Spleen (tissue), 11 donors: ENCODE measurements at regions not wholly inside any gene's neighbourhood (a gene's known extent, or its start where the extent isn't known, plus 50 kb on each side); places are given as distances from the start of the nearest gene placed in this dataset.

Experiments used
- DNase-seq: peaks from one replicate; pipeline ENCODE4 v3.0.0-alpha.2; 2020
- H3K27ac ChIP-seq, 8 donors: fragments of 200-600 bp; sonication (generic) in 7 of 8; 1 replicate in 4 of 8; 2 replicates in 4 of 8; pipeline versions ENCODE4 v1.5.0 to v1.8.0; 2016 to 2021; ENCODE audit warnings: inconsistent platforms in 4 of 8, mild to moderate bottlenecking in 4 of 8, moderate library complexity in 1 of 8
- H3K27me3 ChIP-seq, 7 donors: fragments of 200-600 bp; sonication (generic) in 6 of 7; replicated peaks in 1 of 7; 1 replicate in 4 of 7; 2 replicates in 3 of 7; pipeline versions ENCODE4 v1.5.0 to v1.8.0; 2016 to 2021; ENCODE audit warnings: inconsistent platforms in 3 of 7, mild to moderate bottlenecking in 1 of 7
- H3K36me3 ChIP-seq, 6 donors: fragments of 200-600 bp; sonication (generic) in 5 of 6; 1 replicate in 4 of 6; 2 replicates in 2 of 6; pipeline versions ENCODE4 v1.5.0 to v1.8.0; 2016 to 2021; ENCODE audit warnings: inconsistent platforms in 2 of 6
- H3K4me1 ChIP-seq, 6 donors: fragments of 200-600 bp; sonication (generic) in 5 of 6; 1 replicate in 3 of 6; 2 replicates in 3 of 6; pipeline versions ENCODE4 v1.5.0 to v1.8.0; 2016 to 2021; ENCODE audit warnings: inconsistent platforms in 3 of 6
- H3K4me3 ChIP-seq, 8 donors: fragments of 200-600 bp; sonication (generic) in 7 of 8; 1 replicate in 4 of 8; 2 replicates in 4 of 8; pipeline versions ENCODE4 v1.5.0 to v1.8.0; 2016 to 2021; ENCODE audit warnings: inconsistent platforms in 4 of 8, mild to moderate bottlenecking in 4 of 8, moderate library complexity in 2 of 8
- H3K9me3 ChIP-seq, 8 donors: fragments of 200-600 bp; sonication (generic) in 7 of 8; 1 replicate in 4 of 8; 2 replicates in 4 of 8; pipeline versions ENCODE4 v1.5.0 to v1.8.0; 2016 to 2021; ENCODE audit warnings: inconsistent platforms in 4 of 8
- POLR2A ChIP-seq, 3 donors: fragments of 450-650 bp; IDR thresholded peaks; one replicate each; pipeline ENCODE4 v1.5.1; 2017; ENCODE audit warnings: antibody characterized with exemption in 3 of 3, mild to moderate bottlenecking in 1 of 3
- POLR2AphosphoS5 ChIP-seq, 3 donors: sonication (generic); formaldehyde crosslinking; IDR thresholded peaks; one replicate each; pipeline ENCODE4 v1.5.1; 2017; ENCODE audit warnings: antibody characterized with exemption in 3 of 3
- WGBS, 5 donors: extraction: QIAGEN DNeasy Blood & Tissue Kit in 3 of 5; methylation state at CpG; one replicate each; pipeline versions ENCODE4 v1.1.5 to v1.1.7; 2013 to 2018; 5-methylcytosine and 5-hydroxymethylcytosine counted together
- intact Hi-C: fragments of 100-400 bp; cut with DNase I; formaldehyde crosslinking; loops from one replicate; pipeline ENCODE4 v1.15.0; 2023; ENCODE audit warnings: low total_unique reads
- TF ChIP-seq, protein P1 (sequence below), 11 experiments: fragments of 200-600 bp in 7 of 11; fragments of 450-650 bp in 4 of 11; sonication (generic) in 4 of 11; IDR thresholded peaks in 8 of 11; conservative IDR thresholded peaks in 3 of 11; 1 replicate in 7 of 11; 2 replicates in 4 of 11; pipeline versions ENCODE4 v1.4.0 to v1.8.0; 2016 to 2021; ENCODE audit warnings: antibody characterized with exemption in 11 of 11, inconsistent platforms in 4 of 11, mild to moderate bottlenecking in 1 of 11
- donor health status: healthy with polysubstance abuse.
- donor health status: DM: no; HTN: no; CAD: no; lungs with moderate emphysema.
- donor health status: DM: no; HTN: no; CAD: no.
- donor health status: Bipolar disorder and iron deficiency.
- donor health status: healthy.
- donor health status: DM: no; HTN: no; CAD: no.
- donor health status: DM: yes; HTN: yes; CAD: no.

GRCh38 chr9:7606591-7606990, 193.0 kb downstream of the DMAC1 start:
- DNase-seq: no peak
- 87 to 96% (median 92%) methylated on average over 1 of the region's 1 CpG for WGBS, 5 donors
- no peaks in the 10 kb centered on the region for H3K36me3 ChIP-seq
- H3K4me3 ChIP-seq: no peak overlapping the region
- no peak overlapping the region for H3K27ac ChIP-seq
- H3K27me3 ChIP-seq: no peaks in the 10 kb centered on the region
- no peaks in the 10 kb centered on the region for H3K4me1 ChIP-seq
- H3K9me3 ChIP-seq: no peaks in the 10 kb centered on the region
- intact Hi-C loops: no loop called here
- TF ChIP-seq, protein P1, sequence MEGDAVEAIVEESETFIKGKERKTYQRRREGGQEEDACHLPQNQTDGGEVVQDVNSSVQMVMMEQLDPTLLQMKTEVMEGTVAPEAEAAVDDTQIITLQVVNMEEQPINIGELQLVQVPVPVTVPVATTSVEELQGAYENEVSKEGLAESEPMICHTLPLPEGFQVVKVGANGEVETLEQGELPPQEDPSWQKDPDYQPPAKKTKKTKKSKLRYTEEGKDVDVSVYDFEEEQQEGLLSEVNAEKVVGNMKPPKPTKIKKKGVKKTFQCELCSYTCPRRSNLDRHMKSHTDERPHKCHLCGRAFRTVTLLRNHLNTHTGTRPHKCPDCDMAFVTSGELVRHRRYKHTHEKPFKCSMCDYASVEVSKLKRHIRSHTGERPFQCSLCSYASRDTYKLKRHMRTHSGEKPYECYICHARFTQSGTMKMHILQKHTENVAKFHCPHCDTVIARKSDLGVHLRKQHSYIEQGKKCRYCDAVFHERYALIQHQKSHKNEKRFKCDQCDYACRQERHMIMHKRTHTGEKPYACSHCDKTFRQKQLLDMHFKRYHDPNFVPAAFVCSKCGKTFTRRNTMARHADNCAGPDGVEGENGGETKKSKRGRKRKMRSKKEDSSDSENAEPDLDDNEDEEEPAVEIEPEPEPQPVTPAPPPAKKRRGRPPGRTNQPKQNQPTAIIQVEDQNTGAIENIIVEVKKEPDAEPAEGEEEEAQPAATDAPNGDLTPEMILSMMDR (IDR thresholded peaks at IDR 0.05 in 8 of 11, conservative IDR thresholded peaks at IDR 0.05 in 3 of 11): no peak

DNA sequence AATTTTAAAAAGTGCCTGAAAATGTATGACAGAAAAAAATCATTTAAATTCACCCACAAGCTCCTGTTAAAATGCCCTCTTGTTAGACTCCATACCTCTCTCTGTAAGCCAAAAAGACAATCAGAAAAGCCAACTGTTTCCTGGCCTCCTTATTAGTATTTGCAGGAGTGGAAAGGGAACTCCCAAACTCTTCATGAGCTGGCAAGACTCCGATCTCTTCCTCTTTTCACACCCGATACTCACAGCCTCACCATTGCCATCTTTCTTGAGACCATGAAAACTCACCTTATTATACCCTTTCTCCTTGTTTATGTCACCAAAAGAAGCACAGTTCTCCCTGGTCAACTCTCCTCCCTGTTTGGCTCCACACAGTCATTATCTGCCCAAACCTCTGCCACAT, 197.8 kb downstream of the DMAC1 start:
- intact Hi-C loops: no loop called here
- no peak for DNase-seq
- H3K27ac ChIP-seq: no peak overlapping the region
- H3K27me3 ChIP-seq: no peaks in the 10 kb centered on the region
- no peaks in the 10 kb centered on the region for H3K4me1 ChIP-seq
- no peaks in the 10 kb centered on the region for H3K36me3 ChIP-seq
- no peaks in the 10 kb centered on the region for H3K9me3 ChIP-seq
- 36 to 50% (median 45%) methylated on average over 2 of the region's 2 CpGs for WGBS, 5 donors
- TF ChIP-seq POLR2AphosphoS5 (IDR thresholded peaks at IDR 0.05): no peak
- TF ChIP-seq, protein P1 (IDR thresholded peaks at IDR 0.05 in 8 of 11, conservative IDR thresholded peaks at IDR 0.05 in 3 of 11): no peak
- TF ChIP-seq POLR2A (IDR thresholded peaks at IDR 0.05): no peak
- no peak overlapping the region for H3K4me3 ChIP-seq

- intact Hi-C loops: no loop called here
- Histone ChIP-seq H3K27me3 (no peaks in the 10 kb centered on the region), H3K4me3 (no peak overlapping the region), H3K9me3 (peaks cover 0 to 23% (median 16%) of the 10 kb centered on the region in 8 donors), H3K36me3 (no peaks in the 10 kb centered on the region), H3K4me1 (no peaks in the 10 kb centered on the region), H3K27ac (no peak overlapping the region)
- 96 to 99% (median 97%) methylated on average over 11 of the region's 11 CpGs for WGBS, 5 donors
- DNase-seq: no peak
- TF ChIP-seq POLR2A (IDR thresholded peaks at IDR 0.05): no peak
- no peak for TF ChIP-seq POLR2AphosphoS5 (IDR thresholded peaks at IDR 0.05)
- TF ChIP-seq, protein P1 (IDR thresholded peaks at IDR 0.05 in 8 of 11, conservative IDR thresholded peaks at IDR 0.05 in 3 of 11): no peak
Observed at GRCh38 chr9:7597716-7598115, 201.9 kb downstream of the DMAC1 start.

DNA sequence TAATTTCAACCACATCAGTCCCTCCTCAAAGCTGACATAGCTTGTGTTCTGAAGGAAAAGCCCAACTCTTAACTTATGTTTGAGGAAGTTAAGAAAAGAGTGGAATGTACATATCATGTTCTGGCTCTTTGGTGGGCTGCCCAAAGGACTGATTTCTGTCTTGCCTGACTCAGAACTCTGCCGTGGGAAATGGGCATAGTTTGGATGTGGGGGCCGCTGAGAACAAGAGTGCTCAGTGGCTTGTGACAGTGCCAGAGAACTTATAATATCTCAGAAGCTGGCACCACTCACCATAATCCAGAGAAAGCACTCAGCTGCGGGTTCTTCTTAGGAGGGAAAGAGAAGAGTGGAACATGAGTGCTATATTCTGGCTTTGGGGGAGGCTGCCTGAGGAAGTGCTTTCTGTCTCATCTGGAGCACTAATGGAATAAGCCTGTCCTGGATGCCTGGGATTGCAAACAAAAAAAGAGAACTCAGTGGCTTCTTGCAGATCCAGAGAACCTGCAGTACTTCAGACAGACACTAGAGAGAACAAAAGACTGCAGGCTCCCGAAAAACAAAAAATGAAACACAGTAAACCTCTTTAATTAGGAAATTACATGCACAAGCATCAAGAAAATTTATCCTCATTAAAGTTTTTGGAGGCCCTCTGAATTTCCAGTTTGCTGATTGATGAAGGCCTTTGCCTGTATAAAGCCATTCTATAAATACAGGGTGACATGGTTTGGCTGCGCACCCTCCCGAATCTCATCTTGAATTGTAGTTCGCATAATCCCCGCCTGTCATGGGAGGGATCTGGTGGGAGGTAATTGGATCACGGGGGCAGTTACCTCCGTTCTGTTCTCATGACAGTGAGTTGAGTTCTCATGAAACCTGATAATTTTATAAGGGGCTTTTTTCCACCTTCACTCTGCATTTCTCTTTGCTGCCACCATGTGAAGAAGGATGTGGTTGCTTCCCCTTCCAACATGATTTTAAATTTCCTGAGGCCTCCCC, 207.0 kb downstream of the DMAC1 start:
- DNase-seq: no peak
- TF ChIP-seq, protein P1 (IDR thresholded peaks at IDR 0.05 in 8 of 11, conservative IDR thresholded peaks at IDR 0.05 in 3 of 11): no peak
- no peak for TF ChIP-seq POLR2AphosphoS5 (IDR thresholded peaks at IDR 0.05)
- TF ChIP-seq POLR2A (IDR thresholded peaks at IDR 0.05): no peak
- 76 to 84% (median 80%) methylated on average over 10 of the region's 10 CpGs for WGBS, 5 donors
- intact Hi-C loops: no loop called here
- no peak overlapping the region for H3K27ac ChIP-seq
- H3K4me1 ChIP-seq: no peaks in the 10 kb centered on the region
- H3K9me3 ChIP-seq: peaks cover 0 to 24% (median 18%) of the 10 kb centered on the region in 8 donors
- no peak overlapping the region for H3K4me3 ChIP-seq
- H3K27me3 ChIP-seq: no peaks in the 10 kb centered on the region
- no peaks in the 10 kb centered on the region for H3K36me3 ChIP-seq
